Keratinocyte (primary cell): ENCODE measurements at regions not wholly inside any gene's neighbourhood (a gene's known extent, or its start where the extent isn't known, plus 50 kb on each side); places are given as distances from the start of the nearest gene placed in this dataset.

Experiments used
- DNase-seq: peaks from one replicate; pipeline ENCODE4 v3.0.0-alpha.2; 2011; ENCODE audit warnings: low read depth, missing footprints, low spot score
- FAIRE-seq: peaks from 2 replicates; lab custom pipeline; 2011; peaks lifted over from hg19 to GRCh38; lab: Jason Lieb, UNC
- H2AFZ ChIP-seq: 2 replicates; pipeline ENCODE4 v1.6.0; 2012; ENCODE audit warnings: low read length, control low read depth, inconsistent platforms; ENCODE audit not compliant: control insufficient read depth
- H3K27ac ChIP-seq: 2 replicates; pipeline ENCODE4 v1.5.1; 2011; ENCODE audit warnings: low read length; ENCODE audit not compliant: control insufficient read depth, insufficient read depth
- H3K27me3 ChIP-seq: 3 replicates; pipeline ENCODE4 v1.6.0; 2011; ENCODE audit warnings: low read length; ENCODE audit not compliant: control insufficient read depth, insufficient read depth; ENCODE audit errors: extremely low read depth
- H3K36me3 ChIP-seq, 2 experiments: 2 replicates in 1 of 2; 3 replicates in 1 of 2; pipeline ENCODE4 v1.5.1; 2011; ENCODE audit warnings: low read length in 2 of 2, mild to moderate bottlenecking in 1 of 2; ENCODE audit not compliant: control insufficient read depth in 2 of 2, insufficient read depth in 2 of 2; ENCODE audit errors: extremely low read depth in 1 of 2
- H3K4me1 ChIP-seq: 3 replicates; pipeline ENCODE4 v1.5.1; 2011; ENCODE audit warnings: low read length; ENCODE audit not compliant: control insufficient read depth, insufficient read depth; ENCODE audit errors: extremely low read depth
- H3K4me2 ChIP-seq: 3 replicates; pipeline ENCODE4 v1.6.0; 2011; ENCODE audit warnings: low read depth, low read length; ENCODE audit not compliant: control insufficient read depth, insufficient read depth; ENCODE audit errors: extremely low read depth
- H3K4me3 ChIP-seq, 3 experiments: fragments of 200-600 bp in 1 of 3; sonication (generic) in 1 of 3; 2 replicates in 2 of 3; 3 replicates in 1 of 3; pipeline ENCODE4 v1.5.1; 2011 to 2016; ENCODE audit warnings: low read length in 3 of 3, mild to moderate bottlenecking in 3 of 3, control low read depth in 2 of 3, inconsistent platforms in 1 of 3, low read depth in 1 of 3, mixed read lengths in 1 of 3, mixed run types in 1 of 3, moderate library complexity in 1 of 3; ENCODE audit not compliant: control insufficient read depth in 2 of 3, insufficient read depth in 2 of 3; ENCODE audit errors: extremely low read depth in 1 of 3
- H3K79me2 ChIP-seq: 2 replicates; pipeline ENCODE4 v1.6.0; 2012; ENCODE audit warnings: low read length; ENCODE audit not compliant: control insufficient read depth, insufficient read depth
- H3K9ac ChIP-seq: 3 replicates; pipeline ENCODE4 v1.6.0; 2011; ENCODE audit warnings: low read length; ENCODE audit not compliant: control insufficient read depth, insufficient read depth; ENCODE audit errors: extremely low read depth
- H3K9me1 ChIP-seq: 3 replicates; pipeline ENCODE4 v1.6.0; 2011; ENCODE audit warnings: low read length; ENCODE audit not compliant: control insufficient read depth, insufficient read depth; ENCODE audit errors: extremely low read depth
- H3K9me3 ChIP-seq: 2 replicates; pipeline ENCODE4 v1.5.1; 2012; ENCODE audit warnings: low read depth, low read length; ENCODE audit not compliant: control insufficient read depth
- H4K20me1 ChIP-seq: 3 replicates; pipeline ENCODE4 v1.6.0; 2011; ENCODE audit warnings: low read length; ENCODE audit not compliant: control insufficient read depth, insufficient read depth; ENCODE audit errors: extremely low read depth
- CTCF ChIP-seq, 3 experiments: IDR thresholded peaks in 1 of 3; conservative IDR thresholded peaks in 1 of 3; optimal IDR thresholded peaks in 1 of 3; 2 replicates in 2 of 3; 3 replicates in 1 of 3; pipeline versions ENCODE3 to v1.5.1; 2011; ENCODE audit warnings: low read length in 3 of 3, mild to moderate bottlenecking in 3 of 3, moderate library complexity in 2 of 3, control low read depth in 1 of 3, inconsistent platforms in 1 of 3; ENCODE audit not compliant: insufficient read depth in 2 of 3; ENCODE audit errors: extremely low read depth in 1 of 3
- EZH2 ChIP-seq: IDR thresholded peaks from one replicate; pipeline ENCODE4 v1.6.1; 2012; ENCODE audit warnings: inconsistent platforms, mild to moderate bottlenecking, low read length, moderate library complexity
- dilution Hi-C: fragments of 300-500 bp; cut with MboI; formaldehyde crosslinking; loops from one replicate; pipeline ENCODE4 v1.7.0; 2020; ENCODE audit warnings: low sequenced_read_pairs; ENCODE audit not compliant: extremely low pct_ligation_motif_present

- no peaks in the 10 kb centered on the region for H4K20me1 ChIP-seq
- no peak for TF ChIP-seq CTCF (optimal IDR thresholded peaks at IDR 0.05 in 1 of 3, IDR thresholded peaks at IDR 0.05 in 1 of 3, conservative IDR thresholded peaks at IDR 0.05 in 1 of 3; ENCODE audit: extremely low read depth in 1 of 3, insufficient read depth in 2 of 3, low read length in 3 of 3)
- TF ChIP-seq EZH2, result no peak
- no peaks in the 10 kb centered on the region for H3K79me2 ChIP-seq
- H3K36me3 ChIP-seq, result no peaks in the 10 kb centered on the region
- H3K9me1 ChIP-seq, result no peaks in the 10 kb centered on the region
- H3K9ac ChIP-seq, result no peak overlapping the region
- no peaks in the 10 kb centered on the region for H3K4me1 ChIP-seq
- H3K4me2 ChIP-seq, result no peak overlapping the region
- H3K27ac ChIP-seq, result no peak overlapping the region
- dilution Hi-C loops, result no loop called here
- no peak overlapping the region for H3K4me3 ChIP-seq
- no peaks in the 10 kb centered on the region for H3K9me3 ChIP-seq
- DNase-seq (no peak), FAIRE-seq (no peak)
- H3K27me3 ChIP-seq, result no peaks in the 10 kb centered on the region
- H2AFZ ChIP-seq, result no peak overlapping the region
Observed at GRCh38 chr4:104549736-104550135, 55.0 kb upstream of the CXXC4 start.

GRCh38 chr4:104559502-104559901 is 64.8 kb upstream of the CXXC4 start:
- H2AFZ ChIP-seq, result no peak overlapping the region
- DNase-seq, result no peak
- FAIRE-seq, result no peak
- H3K9me3 ChIP-seq, result no peaks in the 10 kb centered on the region
- no peaks in the 10 kb centered on the region for H4K20me1 ChIP-seq
- H3K9ac ChIP-seq, result no peak overlapping the region
- no peak overlapping the region for H3K4me3 ChIP-seq
- H3K4me1 ChIP-seq, result no peaks in the 10 kb centered on the region
- H3K4me2 ChIP-seq, result no peak overlapping the region
- dilution Hi-C loops, result no loop called here
- TF ChIP-seq EZH2, result no peak
- TF ChIP-seq CTCF (optimal IDR thresholded peaks at IDR 0.05 in 1 of 3, IDR thresholded peaks at IDR 0.05 in 1 of 3, conservative IDR thresholded peaks at IDR 0.05 in 1 of 3; ENCODE audit: extremely low read depth in 1 of 3, insufficient read depth in 2 of 3, low read length in 3 of 3), result no peak
- no peaks in the 10 kb centered on the region for H3K79me2 ChIP-seq
- no peaks in the 10 kb centered on the region for H3K36me3 ChIP-seq
- H3K27ac ChIP-seq, result no peak overlapping the region
- H3K27me3 ChIP-seq, result no peaks in the 10 kb centered on the region
- no peaks in the 10 kb centered on the region for H3K9me1 ChIP-seq
